ENCODE measurements at regions not wholly inside any gene's neighbourhood (a gene's known extent, or its start where the extent isn't known, plus 50 kb on each side); places are given as distances from the start of the nearest gene placed in this dataset.
A peak's percentile ranks its signal among the peaks of the same experiment; 100 is the strongest.

- ATAC-seq (no peak), DNase-seq (peak in 2 of 4 donors; percentile 18 to 28)
- H3K27ac ChIP-seq = no peak overlapping the region
- H3K36me3 ChIP-seq = no peaks in the 10 kb centered on the region
- H3K9me3 ChIP-seq = no peaks in the 10 kb centered on the region
- H3K27me3 ChIP-seq = no peaks in the 10 kb centered on the region
- H3K4me1 ChIP-seq = peaks cover 3 to 10% of the 10 kb centered on the region in 2 donors
- intact Hi-C loops (cut with DNase I) = no loop called here
- H3K4me3 ChIP-seq = no peak overlapping the region
- no peak for TF ChIP-seq CTCF (IDR thresholded peaks at IDR 0.05)
Measured at GRCh38 chr12:93061473-93062419, 132.7 kb upstream of the EEA1 start.

- Histone ChIP-seq H3K27ac (no peak overlapping the region), H3K9me3 (no peaks in the 10 kb centered on the region), H3K27me3 (no peaks in the 10 kb centered on the region), H3K36me3 (no peaks in the 10 kb centered on the region), H3K4me3 (no peak overlapping the region), H3K4me1 (peaks cover 3 to 4% of the 10 kb centered on the region in 2 donors)
- DNase-seq (no peak), ATAC-seq (no peak)
- intact Hi-C loops (cut with DNase I) = no loop called here
- TF ChIP-seq CTCF (IDR thresholded peaks at IDR 0.05) = no peak
Measured at GRCh38 chr12:93065896-93066295, 136.8 kb upstream of the EEA1 start.

- H3K27me3 ChIP-seq = no peaks in the 10 kb centered on the region
- H3K36me3 ChIP-seq = no peaks in the 10 kb centered on the region
- DNase-seq (no peak), ATAC-seq (no peak)
- H3K9me3 ChIP-seq = no peaks in the 10 kb centered on the region
- H3K4me3 ChIP-seq = no peak overlapping the region
- H3K4me1 ChIP-seq = no peaks in the 10 kb centered on the region
- intact Hi-C loops (cut with DNase I) = no loop called here
- no peak overlapping the region for H3K27ac ChIP-seq
- TF ChIP-seq CTCF (IDR thresholded peaks at IDR 0.05) = no peak
Measured at GRCh38 chr12:93072340-93072739, 143.2 kb upstream of the EEA1 start.

- H3K9me3 ChIP-seq = no peaks in the 10 kb centered on the region
- no peak for DNase-seq
- TF ChIP-seq CTCF (IDR thresholded peaks at IDR 0.05) = no peak
- H3K36me3 ChIP-seq = no peaks in the 10 kb centered on the region
- intact Hi-C loops (cut with DNase I) = no loop called here
- H3K27ac ChIP-seq = no peak overlapping the region
- H3K4me3 ChIP-seq = no peak overlapping the region
- ATAC-seq = no peak
- H3K27me3 ChIP-seq = no peaks in the 10 kb centered on the region
- H3K4me1 ChIP-seq = no peaks in the 10 kb centered on the region
Measured at GRCh38 chr12:93073324-93073723, 144.2 kb upstream of the EEA1 start.

- Histone ChIP-seq H3K4me1 (no peaks in the 10 kb centered on the region), H3K4me3 (no peak overlapping the region), H3K9me3 (no peaks in the 10 kb centered on the region), H3K36me3 (no peaks in the 10 kb centered on the region), H3K27ac (no peak overlapping the region), H3K27me3 (no peaks in the 10 kb centered on the region)
- ATAC-seq = no peak
- intact Hi-C loops (cut with DNase I) = no loop called here
- TF ChIP-seq CTCF (IDR thresholded peaks at IDR 0.05) = no peak
- no peak for DNase-seq
Measured at GRCh38 chr12:93078059-93078458, 149.0 kb upstream of the EEA1 start.

All from left lung (tissue), 4 donors.